Esophagus muscularis mucosa (tissue), 4 donors: ENCODE measurements at regions not wholly inside any gene's neighbourhood (a gene's known extent, or its start where the extent isn't known, plus 50 kb on each side); places are given as distances from the start of the nearest gene placed in this dataset.
A peak's percentile ranks its signal among the peaks of the same experiment; 100 is the strongest.

Experiments used
- DNase-seq: peaks from one replicate; pipeline ENCODE4 v3.0.0-alpha.2; 2017; ENCODE audit errors: extremely low spot score
- H3K27ac ChIP-seq, 4 donors: fragments of 200-600 bp; sonication (generic); replicated peaks in 1 of 4; 1 replicate in 3 of 4; 2 replicates in 1 of 4; pipeline ENCODE4 v1.5.1; 2016 to 2019; ENCODE audit warnings: mild to moderate bottlenecking in 1 of 4
- H3K27me3 ChIP-seq, 4 donors: fragments of 200-600 bp; sonication (generic); one replicate each; pipeline versions ENCODE4 v1.5.1 to v1.6.0; 2016 to 2019
- H3K36me3 ChIP-seq, 4 donors: fragments of 200-600 bp; sonication (generic); one replicate each; pipeline ENCODE4 v1.5.1; 2016 to 2019
- H3K4me1 ChIP-seq, 4 donors: fragments of 200-600 bp; sonication (generic); one replicate each; pipeline ENCODE4 v1.5.1; 2016 to 2019
- H3K4me3 ChIP-seq, 4 donors: fragments of 200-600 bp; sonication (generic); 1 replicate in 2 of 4; 2 replicates in 2 of 4; pipeline ENCODE4 v1.5.1; 2016 to 2019; ENCODE audit warnings: mild to moderate bottlenecking in 4 of 4, moderate library complexity in 1 of 4
- H3K9me3 ChIP-seq, 4 donors: fragments of 200-600 bp; sonication (generic); 1 replicate in 3 of 4; 2 replicates in 1 of 4; pipeline ENCODE4 v1.5.1; 2016 to 2019
- CTCF ChIP-seq, 3 experiments: fragments of 200-600 bp in 2 of 3; fragments of 450-650 bp in 1 of 3; sonication (generic) in 2 of 3; IDR thresholded peaks; one replicate each; pipeline ENCODE4 v1.5.1; 2017 to 2019; ENCODE audit warnings: antibody characterized with exemption in 3 of 3, mild to moderate bottlenecking in 2 of 3, moderate library complexity in 1 of 3
- EP300 ChIP-seq: sonication (generic); formaldehyde crosslinking; IDR thresholded peaks from one replicate; pipeline ENCODE4 v1.6.1; 2017; ENCODE audit warnings: antibody characterized with exemption
- POLR2A ChIP-seq: fragments of 450-650 bp; IDR thresholded peaks from one replicate; pipeline ENCODE4 v1.6.1; 2017; ENCODE audit warnings: antibody characterized with exemption, moderate library complexity, mild to moderate bottlenecking, low read depth
- POLR2AphosphoS5 ChIP-seq, 2 donors: sonication (generic); formaldehyde crosslinking; IDR thresholded peaks; one replicate each; pipeline ENCODE4 v1.6.1; 2017; ENCODE audit warnings: antibody characterized with exemption in 2 of 2
- WGBS: methylation state at CpG from one replicate; pipeline ENCODE4 v1.1.5; 2018; 5-methylcytosine and 5-hydroxymethylcytosine counted together
- intact Hi-C: fragments of 100-400 bp; cut with DNase I; formaldehyde crosslinking; loops from one replicate; pipeline ENCODE4 v1.15.1; 2023

GRCh38 chr12:124684496-124684895 lies 117.1 kb upstream of the NCOR2 start:
- Histone ChIP-seq H3K27me3 (no peaks in the 10 kb centered on the region), H3K36me3 (no peaks in the 10 kb centered on the region), H3K4me3 (peak overlapping the region; percentile 33 to 52 (median 38)), H3K27ac (peak overlapping the region; percentile 87 to 92 (median 90)), H3K9me3 (no peaks in the 10 kb centered on the region), H3K4me1 (peaks cover 63 to 92% (median 89%) of the 10 kb centered on the region in 4 donors)
- intact Hi-C loops = loop anchor here (10.0 kb wide), 1 partner anchor 60 kb away; no protein-coding TSS in a partner anchor
- WGBS = 64% methylated on average over 7 of the region's 7 CpGs
- DNase-seq = no peak
- no peak for TF ChIP-seq EP300
- TF ChIP-seq POLR2AphosphoS5 (IDR thresholded peaks at IDR 0.05) = no peak
- TF ChIP-seq CTCF (IDR thresholded peaks at IDR 0.05) = no peak
- TF ChIP-seq POLR2A = no peak

GRCh38 chr12:124683152-124684124 lies 116.0 kb upstream of the NCOR2 start:
- Histone ChIP-seq H3K36me3 (no peaks in the 10 kb centered on the region), H3K4me3 (no peak overlapping the region), H3K4me1 (peaks cover 62 to 96% (median 93%) of the 10 kb centered on the region in 4 donors), H3K27ac (peak overlapping the region; percentile 87 to 92 (median 90)), H3K27me3 (no peaks in the 10 kb centered on the region), H3K9me3 (no peaks in the 10 kb centered on the region)
- intact Hi-C loops = loop anchor here (10.0 kb wide), 1 partner anchor 61 kb away; no protein-coding TSS in a partner anchor
- TF ChIP-seq EP300 (no peak), POLR2AphosphoS5 (IDR thresholded peaks at IDR 0.05) (no peak), CTCF (IDR thresholded peaks at IDR 0.05) (no peak), POLR2A (no peak)
- WGBS = 87% methylated on average over 15 of the region's 16 CpGs
- no peak for DNase-seq

GRCh38 chr12:124682425-124683151 lies 115.2 kb upstream of the NCOR2 start:
- TF ChIP-seq POLR2AphosphoS5 (IDR thresholded peaks at IDR 0.05) (no peak), CTCF (IDR thresholded peaks at IDR 0.05) (no peak), POLR2A (no peak), EP300 (no peak)
- no peak overlapping the region for H3K4me3 ChIP-seq
- WGBS = 88% methylated on average over 17 of the region's 17 CpGs
- DNase-seq = no peak
- H3K27ac ChIP-seq = peak overlapping the region; percentile 87 to 92 (median 90)
- H3K27me3 ChIP-seq = no peaks in the 10 kb centered on the region
- no peaks in the 10 kb centered on the region for H3K36me3 ChIP-seq
- H3K4me1 ChIP-seq = peaks cover 53 to 94% (median 89%) of the 10 kb centered on the region in 4 donors
- no peaks in the 10 kb centered on the region for H3K9me3 ChIP-seq
- intact Hi-C loops = loop anchor here (10.0 kb wide), 1 partner anchor 62 kb away; no protein-coding TSS in a partner anchor

- TF ChIP-seq POLR2AphosphoS5 (IDR thresholded peaks at IDR 0.05) (peak; percentile 57 to 59), EP300 (peak; percentile 35), POLR2A (no peak), CTCF (IDR thresholded peaks at IDR 0.05) (no peak)
- Histone ChIP-seq H3K27ac (peak overlapping the region; percentile 87 to 92 (median 90)), H3K9me3 (no peaks in the 10 kb centered on the region), H3K4me1 (peaks cover 50 to 98% (median 93%) of the 10 kb centered on the region in 4 donors), H3K36me3 (no peaks in the 10 kb centered on the region), H3K4me3 (no peak overlapping the region), H3K27me3 (no peaks in the 10 kb centered on the region)
- DNase-seq = peak; percentile 94
- intact Hi-C loops = loop anchor here (10.0 kb wide), 1 partner anchor 63 kb away; no protein-coding TSS in a partner anchor
- WGBS = 44% methylated on average over 14 of the region's 16 CpGs
These were observed 114.5 kb upstream of the NCOR2 start for GRCh38 chr12:124681779-124682391.
